Esophagus squamous epithelium (tissue), 5 donors: ENCODE measurements at regions not wholly inside any gene's neighbourhood (a gene's known extent, or its start where the extent isn't known, plus 50 kb on each side); places are given as distances from the start of the nearest gene placed in this dataset.

Source experiments
- DNase-seq: peaks from one replicate; lab custom pipeline; 2025; lab: John Stamatoyannopoulos, UW
- H3K27ac ChIP-seq, 4 donors: fragments of 200-600 bp; sonication (generic); one replicate each; pipeline ENCODE4 v1.5.1; 2016 to 2019; ENCODE audit warnings: mild to moderate bottlenecking in 1 of 4
- H3K27me3 ChIP-seq, 4 donors: fragments of 200-600 bp; sonication (generic); 1 replicate in 3 of 4; 2 replicates in 1 of 4; pipeline versions ENCODE4 v1.5.1 to v1.6.0; 2017 to 2021; ENCODE audit warnings: antibody characterized with exemption in 1 of 4
- H3K36me3 ChIP-seq, 3 donors: fragments of 200-600 bp; sonication (generic); one replicate each; pipeline ENCODE4 v1.5.1; 2016 to 2019
- H3K4me1 ChIP-seq, 3 donors: fragments of 200-600 bp; sonication (generic); one replicate each; pipeline ENCODE4 v1.5.1; 2017 to 2019
- H3K4me3 ChIP-seq, 4 donors: fragments of 200-600 bp; sonication (generic); 1 replicate in 3 of 4; 2 replicates in 1 of 4; pipeline ENCODE4 v1.5.1; 2016 to 2019; ENCODE audit warnings: mild to moderate bottlenecking in 2 of 4, moderate library complexity in 1 of 4
- H3K9me3 ChIP-seq, 3 donors: fragments of 200-600 bp; sonication (generic); one replicate each; pipeline ENCODE4 v1.5.1; 2016 to 2019
- POLR2A ChIP-seq, 4 donors: fragments of 450-650 bp; IDR thresholded peaks; one replicate each; pipeline ENCODE4 v1.6.1; 2017; ENCODE audit warnings: antibody characterized with exemption in 4 of 4, mild to moderate bottlenecking in 4 of 4, moderate library complexity in 3 of 4
- WGBS, 2 donors: methylation state at CpG; one replicate each; pipeline ENCODE4 v1.1.5; 2018; 5-methylcytosine and 5-hydroxymethylcytosine counted together
- intact Hi-C: fragments of 100-400 bp; cut with DNase I; formaldehyde crosslinking; loops from one replicate; pipeline ENCODE4 v1.15.0; 2022
- TF ChIP-seq, protein P1 (sequence below), 6 experiments: fragments of 450-650 bp in 4 of 6; fragments of 200-600 bp in 2 of 6; sonication (generic) in 2 of 6; IDR thresholded peaks; one replicate each; pipeline ENCODE4 v1.5.1; 2016 to 2019; ENCODE audit warnings: antibody characterized with exemption in 6 of 6, mild to moderate bottlenecking in 4 of 6, moderate library complexity in 4 of 6
- donor health status: DM: yes; HTN: yes; CAD: no.

DNA sequence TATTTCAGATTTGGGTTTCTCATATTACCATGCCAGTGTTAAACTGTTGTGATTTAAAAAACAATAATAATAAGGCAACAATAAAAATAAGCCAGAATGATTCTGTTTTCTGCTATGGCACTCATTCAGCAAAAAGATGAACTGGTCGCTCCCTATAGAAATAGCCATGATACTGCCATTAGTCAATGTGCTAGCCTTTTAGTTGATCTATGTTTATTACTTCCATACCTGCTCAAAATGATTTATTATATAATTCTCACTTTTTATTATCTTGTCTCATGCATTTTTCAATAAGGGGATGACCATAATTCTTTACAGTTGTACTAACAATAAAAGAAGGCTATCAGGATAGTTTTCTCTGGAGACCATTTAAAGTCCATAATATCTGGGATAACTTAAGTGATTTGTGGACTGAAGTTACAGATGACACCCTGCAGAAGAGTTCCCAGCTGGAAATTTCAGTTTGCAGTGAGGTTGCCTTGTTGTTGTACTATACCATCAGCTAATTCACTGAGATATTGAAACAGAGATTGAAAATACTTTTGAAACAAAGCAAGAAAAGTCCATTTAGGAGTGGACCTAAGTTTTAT lies 334.3 kb downstream of the GABRB2 start:
- WGBS, 2 donors, result 82 to 86% methylated on average over 1 of the region's 1 CpG
- Histone ChIP-seq H3K27me3 (no peaks in the 10 kb centered on the region), H3K4me1 (no peaks in the 10 kb centered on the region), H3K9me3 (no peaks in the 10 kb centered on the region), H3K4me3 (no peak overlapping the region), H3K36me3 (no peaks in the 10 kb centered on the region), H3K27ac (no peak overlapping the region)
- DNase-seq, result no peak
- intact Hi-C loops, result no loop called here
- TF ChIP-seq, protein P1, sequence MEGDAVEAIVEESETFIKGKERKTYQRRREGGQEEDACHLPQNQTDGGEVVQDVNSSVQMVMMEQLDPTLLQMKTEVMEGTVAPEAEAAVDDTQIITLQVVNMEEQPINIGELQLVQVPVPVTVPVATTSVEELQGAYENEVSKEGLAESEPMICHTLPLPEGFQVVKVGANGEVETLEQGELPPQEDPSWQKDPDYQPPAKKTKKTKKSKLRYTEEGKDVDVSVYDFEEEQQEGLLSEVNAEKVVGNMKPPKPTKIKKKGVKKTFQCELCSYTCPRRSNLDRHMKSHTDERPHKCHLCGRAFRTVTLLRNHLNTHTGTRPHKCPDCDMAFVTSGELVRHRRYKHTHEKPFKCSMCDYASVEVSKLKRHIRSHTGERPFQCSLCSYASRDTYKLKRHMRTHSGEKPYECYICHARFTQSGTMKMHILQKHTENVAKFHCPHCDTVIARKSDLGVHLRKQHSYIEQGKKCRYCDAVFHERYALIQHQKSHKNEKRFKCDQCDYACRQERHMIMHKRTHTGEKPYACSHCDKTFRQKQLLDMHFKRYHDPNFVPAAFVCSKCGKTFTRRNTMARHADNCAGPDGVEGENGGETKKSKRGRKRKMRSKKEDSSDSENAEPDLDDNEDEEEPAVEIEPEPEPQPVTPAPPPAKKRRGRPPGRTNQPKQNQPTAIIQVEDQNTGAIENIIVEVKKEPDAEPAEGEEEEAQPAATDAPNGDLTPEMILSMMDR (IDR thresholded peaks at IDR 0.05), result no peak
- no peak for TF ChIP-seq POLR2A (IDR thresholded peaks at IDR 0.05)

DNA sequence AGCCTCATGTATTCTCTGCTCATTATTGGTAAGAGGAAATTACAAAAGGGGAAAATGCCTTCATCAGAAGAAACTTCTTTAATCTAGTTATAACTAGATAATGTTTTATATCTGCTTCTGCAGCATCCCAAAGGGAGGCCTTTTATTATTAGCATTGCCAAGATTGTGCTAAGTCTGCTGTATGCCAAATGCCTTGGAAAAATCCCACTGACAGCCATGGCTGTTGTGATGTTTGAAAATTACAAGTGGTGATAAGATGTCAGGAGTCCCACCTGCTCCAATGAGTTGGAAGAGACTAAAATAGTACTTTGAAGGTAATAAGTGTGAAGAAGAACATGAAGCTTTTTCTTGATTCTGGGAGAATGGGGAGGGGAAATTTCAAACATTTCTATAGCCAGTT lies 345.0 kb downstream of the GABRB2 start:
- Histone ChIP-seq H3K4me1 (no peaks in the 10 kb centered on the region), H3K4me3 (no peak overlapping the region), H3K27ac (no peak overlapping the region), H3K9me3 (peaks cover 0 to 6% (median 0%) of the 10 kb centered on the region in 3 donors), H3K36me3 (no peaks in the 10 kb centered on the region), H3K27me3 (no peaks in the 10 kb centered on the region)
- TF ChIP-seq, protein P1 (IDR thresholded peaks at IDR 0.05), result no peak
- TF ChIP-seq POLR2A (IDR thresholded peaks at IDR 0.05), result no peak
- no peak for DNase-seq
- intact Hi-C loops, result no loop called here

DNA sequence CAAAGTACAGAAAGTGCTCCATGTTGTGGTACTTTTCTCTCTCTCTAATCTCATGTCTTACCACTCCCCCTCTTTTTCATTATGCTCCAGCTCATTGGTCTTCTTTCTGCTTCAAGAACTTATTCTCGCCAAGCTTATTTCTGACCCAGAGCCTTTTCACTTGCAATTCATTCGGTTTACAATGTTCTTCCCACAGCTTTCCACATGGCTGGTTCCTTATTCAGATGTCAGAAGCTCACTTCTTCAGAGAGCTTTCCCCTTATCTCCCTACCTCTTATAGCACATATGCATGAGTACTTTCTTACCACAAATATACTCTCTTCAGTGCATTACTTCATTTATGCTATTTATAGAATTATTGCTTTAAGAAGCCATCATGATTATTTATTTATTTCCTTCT lies 338.8 kb upstream of the ATP10B start:
- no peak for DNase-seq
- Histone ChIP-seq H3K36me3 (no peaks in the 10 kb centered on the region), H3K4me1 (peaks cover 0 to 6% (median 0%) of the 10 kb centered on the region in 3 donors), H3K27me3 (no peaks in the 10 kb centered on the region), H3K4me3 (no peak overlapping the region), H3K9me3 (no peaks in the 10 kb centered on the region), H3K27ac (no peak overlapping the region)
- whole genome bisulfite sequencing, 2 donors, result 68 to 79% methylated on average over 2 of the region's 2 CpGs
- intact Hi-C loops, result no loop called here
- TF ChIP-seq, protein P1 (IDR thresholded peaks at IDR 0.05), result no peak
- no peak for TF ChIP-seq POLR2A (IDR thresholded peaks at IDR 0.05)

GRCh38 chr5:161190086-161190485 lies 338.1 kb upstream of the ATP10B start:
- TF ChIP-seq, protein P1 (IDR thresholded peaks at IDR 0.05), result no peak
- TF ChIP-seq POLR2A (IDR thresholded peaks at IDR 0.05), result no peak
- no peak for DNase-seq
- 73 to 92% methylated on average over 3 of the region's 3 CpGs for WGBS, 2 donors
- Histone ChIP-seq H3K27me3 (no peaks in the 10 kb centered on the region), H3K9me3 (no peaks in the 10 kb centered on the region), H3K4me3 (no peak overlapping the region), H3K36me3 (no peaks in the 10 kb centered on the region), H3K27ac (no peak overlapping the region), H3K4me1 (peaks cover 0 to 6% (median 0%) of the 10 kb centered on the region in 3 donors)
- intact Hi-C loops, result no loop called here

- TF ChIP-seq, protein P1 (IDR thresholded peaks at IDR 0.05), result no peak
- TF ChIP-seq POLR2A (IDR thresholded peaks at IDR 0.05), result no peak
These were observed 337.4 kb upstream of the ATP10B start for GRCh38 chr5:161189452-161189851.

More at GRCh38 chr5:161189452-161189851, 337.4 kb upstream of the ATP10B start:
- Histone ChIP-seq H3K4me1 (peaks cover 0 to 6% (median 0%) of the 10 kb centered on the region in 3 donors), H3K27ac (no peak overlapping the region), H3K4me3 (no peak overlapping the region), H3K9me3 (no peaks in the 10 kb centered on the region), H3K36me3 (no peaks in the 10 kb centered on the region), H3K27me3 (no peaks in the 10 kb centered on the region)
- intact Hi-C loops, result no loop called here
- DNase-seq, result no peak
- WGBS, 2 donors, result 71 to 100% methylated on average over 1 of the region's 1 CpG
